ENCODE measurements at regions not wholly inside any gene's neighbourhood (a gene's known extent, or its start where the extent isn't known, plus 50 kb on each side); places are given as distances from the start of the nearest gene placed in this dataset.
"Not testable (repeated sequence)": the region's sequence is repeated elsewhere in the genome, so short reads cannot be mapped to it uniquely, and the experiment has no call there.

- no peak for DNase-seq
These were observed 682.0 kb downstream of the IRS1 start for GRCh38 chr2:226117510-226118065.

- no peak for DNase-seq
These were observed 683.3 kb downstream of the IRS1 start for GRCh38 chr2:226116346-226116745.

GRCh38 chr2:226115832-226116200 is 683.8 kb downstream of the IRS1 start:
- DNase-seq: no peak

- peak; percentile 21 to 27 for DNase-seq
These were observed 684.4 kb downstream of the IRS1 start for GRCh38 chr2:226115102-226115831.

GRCh38 chr2:226114436-226114835 is 685.2 kb downstream of the IRS1 start:
- DNase-seq: no peak

GRCh38 chr2:226098861-226099745 is 699.6 kb downstream of the NYAP2 start:
- DNase-seq: no peak

GRCh38 chr2:226095058-226095457 is 695.5 kb downstream of the NYAP2 start:
- DNase-seq: no peak

- DNase-seq: no peak
These were observed 693.9 kb downstream of the NYAP2 start for GRCh38 chr2:226093364-226093763.

GRCh38 chr2:226088366-226088674 is 688.8 kb downstream of the NYAP2 start:
- DNase-seq: no peak

GRCh38 chr2:226087505-226088365 is 688.2 kb downstream of the NYAP2 start:
- no peak for DNase-seq

- DNase-seq: no peak
These were observed 687.5 kb downstream of the NYAP2 start for GRCh38 chr2:226087051-226087450.

GRCh38 chr2:226086190-226086589 is 686.7 kb downstream of the NYAP2 start:
- no peak for DNase-seq

- DNase-seq: not testable (repeated sequence)
These were observed 685.9 kb downstream of the NYAP2 start for GRCh38 chr2:226085425-226085824.

- DNase-seq: no peak
These were observed 680.8 kb downstream of the NYAP2 start for GRCh38 chr2:226080334-226080733.

- DNase-seq: peak; percentile 43 to 59
These were observed 680.2 kb downstream of the NYAP2 start for GRCh38 chr2:226079671-226080181.

GRCh38 chr2:226079196-226079595 is 679.7 kb downstream of the NYAP2 start:
- no peak for DNase-seq

GRCh38 chr2:226078666-226079065 is 679.2 kb downstream of the NYAP2 start:
- DNase-seq: peak in 1 of 2 donors; percentile 8

- DNase-seq: no peak
These were observed 678.3 kb downstream of the NYAP2 start for GRCh38 chr2:226077841-226078240.

- DNase-seq: no peak
These were observed 677.5 kb downstream of the NYAP2 start for GRCh38 chr2:226077031-226077430.

GRCh38 chr2:226076529-226076928 is 677.0 kb downstream of the NYAP2 start:
- DNase-seq: no peak

GRCh38 chr2:226074391-226074790 is 674.9 kb downstream of the NYAP2 start:
- DNase-seq: no peak

GRCh38 chr2:226073496-226074160 is 674.1 kb downstream of the NYAP2 start:
- no peak for DNase-seq
